HG03108 (cell line): ENCODE measurements at regions not wholly inside any gene's neighbourhood (a gene's known extent, or its start where the extent isn't known, plus 50 kb on each side); places are given as distances from the start of the nearest gene placed in this dataset.

ENCODE experiments used
- ATAC-seq: cut with Tn5 transposase; IDR thresholded peaks from one replicate; pipeline ENCODE4 v1.9.1; 2021; ENCODE audit warnings: moderate library complexity; ENCODE audit not compliant: unreplicated experiment

DNA sequence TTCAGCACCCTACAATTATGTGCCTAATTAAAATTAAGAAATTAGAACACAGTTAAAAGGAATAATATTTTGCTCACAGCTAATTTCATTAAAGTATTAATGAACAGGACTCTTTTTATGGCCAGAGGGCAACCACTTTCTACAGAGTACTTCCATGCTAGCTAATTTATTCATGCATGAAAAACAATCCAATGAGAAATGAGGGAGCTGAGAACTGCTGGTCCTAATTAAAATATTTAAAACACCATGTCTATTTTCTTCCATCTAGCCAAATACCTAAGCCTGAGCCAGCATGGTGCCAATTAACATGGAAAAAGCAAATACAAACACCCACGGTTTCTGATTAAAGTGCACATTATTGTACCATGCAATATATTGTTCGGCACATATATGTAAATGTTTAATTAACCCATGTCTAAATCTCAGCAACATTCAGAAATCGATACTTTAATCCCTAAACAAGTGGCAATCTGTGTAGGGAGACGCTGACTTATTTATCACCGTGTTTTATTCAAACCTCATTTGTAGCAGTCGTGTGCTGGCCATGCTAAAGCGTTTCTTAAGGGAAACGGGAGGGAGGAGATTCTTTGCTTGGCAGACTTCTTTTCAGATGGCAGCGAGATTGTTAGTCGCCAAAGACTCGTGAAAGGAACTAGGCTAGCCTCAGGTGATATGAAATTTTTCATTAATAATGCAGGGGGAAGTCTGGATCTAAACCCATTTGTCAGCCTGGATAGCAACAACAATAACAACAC is 193.5 kb downstream of the ANXA2 start:
- ATAC-seq = no peak

DNA sequence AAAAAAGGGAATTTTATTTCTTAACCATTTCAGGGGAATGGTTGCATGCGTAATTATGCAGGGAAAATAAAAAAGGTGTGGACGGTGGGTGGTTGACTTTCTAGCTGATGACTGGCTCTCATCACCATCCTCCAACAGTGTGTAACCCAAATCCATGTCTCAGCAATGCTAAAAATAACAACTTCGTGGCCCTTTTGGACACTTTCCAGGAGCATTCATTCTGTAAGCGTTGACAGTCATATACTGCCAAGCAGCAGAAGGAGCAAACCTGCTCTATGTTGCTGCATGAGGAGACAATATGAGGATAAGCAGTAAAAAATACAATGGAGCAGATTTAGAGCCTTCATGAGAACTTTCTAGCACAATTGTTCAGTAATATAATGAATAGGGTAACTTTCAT is 189.1 kb downstream of the ANXA2 start:
- no peak for ATAC-seq

- ATAC-seq = no peak
Observed at GRCh38 chr15:60212536-60212935, 185.2 kb downstream of the ANXA2 start.

- no peak for ATAC-seq
Observed at GRCh38 chr15:60213377-60214000, 184.3 kb downstream of the ANXA2 start.

DNA sequence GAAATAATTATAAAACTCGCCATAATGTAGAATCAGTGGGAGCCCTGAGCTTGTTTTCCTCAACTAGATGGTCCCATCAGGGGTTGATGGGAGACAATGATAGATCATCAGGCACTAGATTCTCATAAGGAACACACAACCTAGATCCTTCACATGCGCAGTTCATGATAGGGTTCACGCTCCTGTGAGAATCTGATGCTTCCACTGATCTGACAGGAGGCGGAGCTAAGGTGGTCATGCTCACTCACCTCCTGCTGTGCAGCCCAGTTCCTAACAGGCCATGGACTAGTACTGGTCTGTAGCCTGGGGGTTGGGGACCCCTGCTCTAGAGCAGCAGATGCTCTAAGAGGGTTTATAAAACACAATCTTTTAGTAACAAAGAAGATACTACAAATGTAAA is 183.6 kb downstream of the ANXA2 start:
- ATAC-seq = no peak

GRCh38 chr15:60215225-60215963 is 182.4 kb downstream of the ANXA2 start:
- no peak for ATAC-seq

DNA sequence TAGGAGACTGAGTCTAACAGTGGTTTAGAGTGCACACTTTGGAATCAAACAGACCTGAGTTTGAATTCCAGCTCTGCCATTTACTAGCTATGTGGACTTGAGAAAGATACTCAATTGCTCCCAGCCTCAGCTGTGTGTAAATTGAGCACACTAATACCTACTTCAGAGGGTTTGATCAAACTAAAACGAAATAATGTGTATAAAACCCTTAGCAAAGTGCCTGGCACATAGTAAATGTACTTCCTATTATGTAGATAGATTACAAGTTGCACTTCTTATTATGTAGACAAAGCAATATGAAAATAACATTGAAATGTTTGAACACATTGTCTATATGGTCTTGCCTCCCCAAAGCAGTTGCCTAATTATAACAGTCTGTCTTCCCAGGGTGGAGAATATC is 180.6 kb downstream of the ANXA2 start:
- no peak for ATAC-seq

DNA sequence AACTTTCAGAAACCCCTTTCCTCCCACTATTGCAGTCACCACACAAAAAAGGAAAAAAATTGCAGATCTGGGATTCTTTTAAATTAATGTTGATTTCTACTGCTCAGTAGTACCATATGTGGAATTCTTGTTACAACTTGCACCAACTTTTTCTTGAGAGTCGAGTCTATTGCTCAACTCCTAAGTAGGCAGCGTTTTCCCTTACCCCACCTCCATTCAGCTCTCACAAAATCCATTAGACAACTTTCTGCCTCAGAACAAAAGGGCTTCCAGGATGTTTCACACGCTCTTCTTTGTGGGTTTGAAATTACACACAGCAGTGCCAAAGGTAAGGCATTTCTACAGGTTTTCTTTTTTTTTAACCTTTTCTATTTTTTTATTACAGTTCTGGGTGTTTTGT is 179.5 kb downstream of the ANXA2 start:
- no peak for ATAC-seq

DNA sequence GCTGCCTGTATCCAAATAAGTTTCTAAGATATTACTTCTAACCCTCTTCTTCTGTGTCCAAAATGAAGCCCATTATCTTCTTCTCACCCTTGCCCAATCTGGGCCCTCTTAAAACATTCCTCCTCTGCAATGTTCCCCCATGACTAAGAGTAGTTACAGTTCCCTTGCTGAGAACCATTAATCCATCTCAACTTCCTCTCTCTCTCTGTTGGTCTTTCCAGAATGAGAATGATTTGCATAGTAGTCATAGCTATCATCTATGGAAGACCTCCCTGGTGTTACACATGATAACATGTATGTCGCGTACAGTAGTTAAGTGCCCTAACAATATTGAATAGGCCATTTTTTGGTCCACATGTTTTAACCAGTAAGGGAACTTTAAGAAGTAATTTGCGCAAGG is 177.9 kb downstream of the ANXA2 start:
- ATAC-seq = no peak

GRCh38 chr15:60221356-60221755 is 176.4 kb downstream of the ANXA2 start:
- ATAC-seq = no peak

- ATAC-seq = no peak
Observed at GRCh38 chr15:60222404-60222803, 175.4 kb downstream of the ANXA2 start.

- no peak for ATAC-seq
Observed at GRCh38 chr15:60223176-60223575, 174.6 kb downstream of the ANXA2 start.

GRCh38 chr15:60226924-60227323 is 170.9 kb downstream of the ANXA2 start:
- ATAC-seq = no peak

DNA sequence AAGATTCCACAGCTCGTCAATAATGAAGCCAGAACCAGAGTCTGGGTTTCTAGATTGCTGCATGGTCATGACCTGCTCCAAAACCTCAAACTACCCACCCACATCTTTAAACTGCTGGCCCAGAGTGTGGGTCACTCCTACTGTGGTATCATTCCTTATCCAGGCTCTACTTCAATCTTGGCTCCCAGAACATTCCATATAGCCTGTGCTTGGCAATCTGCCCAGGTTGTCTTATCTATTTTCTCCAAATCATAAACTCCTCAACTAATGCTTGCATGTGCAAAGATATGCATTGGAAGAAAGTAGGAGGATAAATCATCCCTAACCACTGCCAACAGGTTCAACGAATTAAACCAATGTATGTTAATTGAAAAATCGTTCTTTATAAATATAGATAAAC is 169.7 kb downstream of the ANXA2 start:
- no peak for ATAC-seq

- ATAC-seq = no peak
Observed at GRCh38 chr15:60228619-60229018, 169.2 kb downstream of the ANXA2 start.

DNA sequence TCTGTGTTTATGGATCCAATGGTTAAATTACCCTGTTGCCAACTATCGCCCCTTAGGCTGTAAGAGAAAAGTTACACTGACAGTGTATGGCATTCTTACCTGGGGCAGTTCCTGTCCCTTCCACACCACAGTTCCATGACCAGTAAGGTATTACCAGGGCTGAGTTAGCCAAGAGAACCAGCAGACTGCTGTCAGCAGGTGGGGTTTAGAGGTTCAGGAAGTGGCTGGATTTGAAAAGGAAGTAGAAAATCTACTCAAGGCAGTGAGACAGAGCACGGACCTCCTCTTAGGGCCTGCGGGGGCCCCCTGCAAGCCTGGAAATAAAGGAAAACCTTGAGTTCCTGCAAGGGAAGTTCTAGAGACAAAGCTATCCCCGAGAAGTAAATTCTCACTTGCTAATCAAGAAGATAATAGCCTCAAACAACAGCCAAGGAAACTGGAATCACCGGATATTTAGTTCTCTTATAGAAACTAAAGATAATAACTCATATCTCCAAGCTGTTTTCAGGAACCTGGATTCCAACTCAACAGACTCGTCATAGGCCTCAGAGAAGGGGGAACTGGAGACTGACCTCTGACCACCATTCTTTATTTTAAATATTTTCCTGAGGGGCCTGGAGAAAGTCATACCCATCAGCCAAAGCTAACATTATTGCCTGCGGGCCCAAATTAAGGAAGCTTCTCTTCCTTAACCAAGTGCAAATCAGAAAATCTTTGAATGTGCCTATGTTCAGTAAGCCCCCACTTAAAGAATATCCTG is 161.7 kb downstream of the ANXA2 start:
- ATAC-seq = no peak

- ATAC-seq = no peak
Observed at GRCh38 chr15:60237446-60237845, 160.3 kb downstream of the ANXA2 start.

GRCh38 chr15:60243769-60244168 is 154.0 kb downstream of the ANXA2 start:
- no peak for ATAC-seq

DNA sequence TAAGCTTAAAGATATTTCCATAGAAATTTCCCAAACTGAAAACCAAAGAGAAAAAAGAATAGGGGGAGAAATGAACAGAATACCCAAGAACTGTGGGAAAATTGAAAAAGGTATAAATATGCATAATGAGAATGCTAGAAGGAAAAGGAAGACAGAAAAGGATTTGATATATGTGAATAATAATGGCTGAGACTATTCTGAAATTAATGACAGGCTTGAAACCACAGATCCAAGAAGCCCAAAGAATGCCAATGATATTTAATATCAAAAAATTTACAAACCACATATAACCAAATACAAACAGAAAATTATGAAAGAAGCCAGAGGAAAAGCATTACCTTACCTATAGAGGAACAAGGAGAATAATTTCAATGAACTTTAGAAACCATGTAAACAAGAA is 153.0 kb downstream of the ANXA2 start:
- ATAC-seq = no peak

DNA sequence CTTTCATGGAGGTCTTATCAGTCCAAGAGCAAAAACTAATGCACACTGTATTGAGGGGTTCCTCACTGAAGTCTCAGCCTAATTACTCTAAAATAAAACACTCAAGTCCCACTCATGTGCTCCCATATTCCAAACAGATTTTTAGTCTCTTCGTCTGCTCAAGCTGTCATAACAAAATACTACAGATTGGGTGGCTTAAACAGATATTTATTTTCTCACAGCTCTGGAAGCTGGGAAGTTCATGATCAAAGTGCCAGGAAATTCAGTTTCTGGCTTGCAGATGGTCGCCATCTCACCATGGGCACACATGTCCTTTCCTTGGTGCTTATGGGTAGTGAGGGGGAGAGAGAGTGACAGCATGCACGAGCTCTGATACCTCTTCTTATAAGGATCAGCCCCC is 147.5 kb downstream of the ANXA2 start:
- no peak for ATAC-seq

GRCh38 chr15:60251300-60252070 is 146.3 kb downstream of the ANXA2 start:
- no peak for ATAC-seq
